ENCODE measurements at regions not wholly inside any gene's neighbourhood (a gene's known extent, or its start where the extent isn't known, plus 50 kb on each side); places are given as distances from the start of the nearest gene placed in this dataset.

DNA sequence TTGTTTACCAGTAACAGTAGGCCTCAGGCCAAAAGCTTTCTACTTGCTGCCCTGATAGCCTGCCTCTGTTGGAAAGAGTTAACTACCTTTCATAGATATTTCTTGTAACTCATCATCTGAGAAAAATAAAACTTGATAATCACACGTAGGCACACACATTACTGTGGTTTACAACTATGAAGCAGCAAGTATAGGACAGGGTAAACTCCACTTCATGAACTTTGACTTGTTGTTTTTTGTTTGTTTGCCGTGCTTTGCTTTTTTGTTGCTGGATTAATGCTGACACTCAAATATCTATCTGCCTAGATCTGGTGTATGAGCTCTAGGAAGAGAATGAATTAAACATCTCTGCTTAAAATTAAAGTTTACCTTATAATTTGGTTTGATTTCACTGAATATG is 924.7 kb upstream of the ADGRL2 start:
- TF ChIP-seq, protein P1, sequence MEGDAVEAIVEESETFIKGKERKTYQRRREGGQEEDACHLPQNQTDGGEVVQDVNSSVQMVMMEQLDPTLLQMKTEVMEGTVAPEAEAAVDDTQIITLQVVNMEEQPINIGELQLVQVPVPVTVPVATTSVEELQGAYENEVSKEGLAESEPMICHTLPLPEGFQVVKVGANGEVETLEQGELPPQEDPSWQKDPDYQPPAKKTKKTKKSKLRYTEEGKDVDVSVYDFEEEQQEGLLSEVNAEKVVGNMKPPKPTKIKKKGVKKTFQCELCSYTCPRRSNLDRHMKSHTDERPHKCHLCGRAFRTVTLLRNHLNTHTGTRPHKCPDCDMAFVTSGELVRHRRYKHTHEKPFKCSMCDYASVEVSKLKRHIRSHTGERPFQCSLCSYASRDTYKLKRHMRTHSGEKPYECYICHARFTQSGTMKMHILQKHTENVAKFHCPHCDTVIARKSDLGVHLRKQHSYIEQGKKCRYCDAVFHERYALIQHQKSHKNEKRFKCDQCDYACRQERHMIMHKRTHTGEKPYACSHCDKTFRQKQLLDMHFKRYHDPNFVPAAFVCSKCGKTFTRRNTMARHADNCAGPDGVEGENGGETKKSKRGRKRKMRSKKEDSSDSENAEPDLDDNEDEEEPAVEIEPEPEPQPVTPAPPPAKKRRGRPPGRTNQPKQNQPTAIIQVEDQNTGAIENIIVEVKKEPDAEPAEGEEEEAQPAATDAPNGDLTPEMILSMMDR (IDR thresholded peaks at IDR 0.05; ENCODE audit: borderline replicate concordance, insufficient read depth, low read depth, low read length) = no peak
- H3K4me3 ChIP-seq (ENCODE audit: low read depth, low read length) = no peak overlapping the region

DNA sequence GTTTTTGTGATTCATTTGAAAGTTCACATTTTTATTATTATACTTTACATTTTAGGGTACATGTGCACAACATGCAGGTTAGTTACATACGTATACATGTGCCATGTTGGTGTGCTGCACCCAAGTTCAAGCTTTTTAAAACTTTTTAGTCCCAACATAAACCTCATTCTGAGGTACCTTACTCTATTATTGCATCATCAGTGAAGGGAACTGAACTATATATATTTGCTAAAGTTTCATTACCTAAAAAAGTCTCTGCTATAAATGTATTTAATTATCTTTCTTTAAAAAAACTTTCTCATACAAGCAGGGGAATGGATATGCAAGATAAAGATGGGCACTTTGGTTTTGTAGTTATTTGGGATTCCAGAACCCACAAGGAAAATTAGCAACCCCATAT is 931.4 kb upstream of the ADGRL2 start:
- TF ChIP-seq, protein P1 (IDR thresholded peaks at IDR 0.05; ENCODE audit: borderline replicate concordance, insufficient read depth, low read depth, low read length) = no peak
- H3K4me3 ChIP-seq (ENCODE audit: low read depth, low read length) = no peak overlapping the region

DNA sequence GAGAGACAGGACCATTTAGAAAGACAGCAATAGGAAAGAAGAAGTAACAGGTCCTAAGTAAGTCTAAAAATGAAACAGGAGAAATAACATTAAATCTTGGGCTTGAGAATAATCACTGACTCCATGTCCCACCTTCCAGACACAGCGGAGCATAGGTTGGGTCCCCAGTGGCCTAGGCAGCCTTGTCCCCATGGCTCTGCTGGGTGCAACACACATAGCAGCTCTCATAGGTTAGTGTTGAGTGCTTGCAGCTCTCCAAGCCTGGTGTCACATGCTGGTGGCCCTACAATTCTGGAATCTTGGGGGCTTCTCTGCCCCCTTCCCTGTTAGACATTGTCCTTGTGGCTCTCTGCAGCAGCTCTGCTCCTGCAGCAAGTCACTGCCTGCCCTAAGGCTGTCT is 952.8 kb upstream of the ADGRL2 start:
- TF ChIP-seq, protein P1 (IDR thresholded peaks at IDR 0.05; ENCODE audit: borderline replicate concordance, insufficient read depth, low read depth, low read length) = no peak

DNA sequence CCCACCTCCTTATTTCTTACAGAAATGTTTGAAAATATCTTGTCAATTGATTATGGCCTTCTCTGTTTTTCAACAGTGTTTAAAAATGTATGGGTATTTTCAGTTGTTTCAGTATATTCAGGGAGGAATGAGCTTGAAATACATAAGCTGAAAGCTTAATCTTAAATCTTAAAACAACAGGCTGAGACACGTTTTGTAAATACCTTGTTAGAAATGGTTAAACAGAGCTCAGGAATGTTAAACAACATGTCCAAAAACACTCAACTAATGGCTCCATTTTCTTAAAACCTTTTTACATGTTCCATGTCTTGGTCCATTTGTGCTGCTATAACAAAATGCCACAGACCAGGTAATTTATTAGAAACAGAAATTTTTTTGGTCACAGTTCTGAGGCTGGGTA is 953.8 kb upstream of the ADGRL2 start:
- TF ChIP-seq, protein P1 (IDR thresholded peaks at IDR 0.05; ENCODE audit: borderline replicate concordance, insufficient read depth, low read depth, low read length) = no peak
- no peak overlapping the region for H3K4me3 ChIP-seq (ENCODE audit: low read depth, low read length)

More for the DNA sequence above, 952.8 kb upstream of the ADGRL2 start:
- no peak overlapping the region for H3K4me3 ChIP-seq (ENCODE audit: low read depth, low read length)

DNA sequence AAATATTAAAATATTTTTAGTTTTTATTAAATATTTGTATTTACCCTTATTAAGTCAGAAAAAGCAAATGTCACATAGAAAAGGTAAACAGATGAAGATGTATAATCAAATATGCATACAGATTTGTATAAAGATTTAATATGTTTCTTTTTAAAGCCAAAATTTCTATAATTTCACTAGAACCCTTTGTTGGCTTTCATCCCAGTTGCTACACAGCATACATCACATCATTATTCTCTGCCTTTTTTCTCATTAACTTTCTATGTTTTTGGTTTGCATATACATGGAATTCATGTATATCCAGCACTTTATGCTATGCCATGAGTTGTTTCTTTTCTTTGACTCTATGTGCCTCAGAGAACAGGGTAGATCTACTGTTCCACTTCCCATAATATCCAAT is 957.9 kb upstream of the ADGRL2 start:
- TF ChIP-seq, protein P1 (IDR thresholded peaks at IDR 0.05; ENCODE audit: borderline replicate concordance, insufficient read depth, low read depth, low read length) = no peak
- no peak overlapping the region for H3K4me3 ChIP-seq (ENCODE audit: low read depth, low read length)

DNA sequence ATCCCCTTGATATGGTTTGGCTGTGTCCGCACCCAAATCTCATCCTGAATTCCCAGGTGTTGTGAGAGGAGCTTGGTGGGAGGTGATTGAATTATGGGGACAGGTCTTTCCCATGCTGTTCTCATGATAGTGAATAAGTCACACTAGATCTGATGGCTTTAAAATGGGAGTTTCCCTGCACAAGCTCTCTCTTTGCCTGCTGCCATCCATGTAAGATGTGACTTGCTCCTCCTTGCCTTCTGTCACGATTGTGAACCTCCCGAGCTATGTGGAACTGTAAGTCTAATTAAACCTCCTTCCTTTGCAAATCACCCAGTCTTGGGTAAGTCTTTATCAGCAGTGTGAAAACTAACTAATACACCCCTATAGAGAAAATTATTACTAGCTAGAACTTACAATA is 959.5 kb upstream of the ADGRL2 start:
- TF ChIP-seq, protein P1 (IDR thresholded peaks at IDR 0.05; ENCODE audit: borderline replicate concordance, insufficient read depth, low read depth, low read length) = no peak
- no peak overlapping the region for H3K4me3 ChIP-seq (ENCODE audit: low read depth, low read length)

DNA sequence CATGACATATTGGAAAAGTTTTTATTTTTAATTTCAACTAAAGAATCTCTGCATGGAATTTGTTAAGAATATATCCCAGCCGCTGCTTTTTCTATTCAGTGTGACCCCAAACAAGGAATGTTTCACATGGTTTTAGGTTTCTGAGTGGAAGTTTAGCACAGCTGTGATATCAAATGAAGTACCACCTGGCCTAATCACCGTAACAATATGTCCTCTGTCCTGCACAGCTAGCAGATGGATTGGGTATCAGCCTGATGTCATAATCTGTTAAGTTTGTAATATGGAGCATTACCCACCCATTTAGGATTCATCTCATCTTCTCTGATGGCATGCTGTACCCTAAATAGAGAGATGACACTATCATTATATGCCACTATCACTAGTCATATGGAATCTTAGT is 963.7 kb upstream of the ADGRL2 start:
- no peak overlapping the region for H3K4me3 ChIP-seq (ENCODE audit: low read depth, low read length)
- TF ChIP-seq, protein P1 (IDR thresholded peaks at IDR 0.05; ENCODE audit: borderline replicate concordance, insufficient read depth, low read depth, low read length) = no peak

All from GM12875 (cell line).